ENCODE measurements at regions not wholly inside any gene's neighbourhood (a gene's known extent, or its start where the extent isn't known, plus 50 kb on each side); places are given as distances from the start of the nearest gene placed in this dataset.

DNA sequence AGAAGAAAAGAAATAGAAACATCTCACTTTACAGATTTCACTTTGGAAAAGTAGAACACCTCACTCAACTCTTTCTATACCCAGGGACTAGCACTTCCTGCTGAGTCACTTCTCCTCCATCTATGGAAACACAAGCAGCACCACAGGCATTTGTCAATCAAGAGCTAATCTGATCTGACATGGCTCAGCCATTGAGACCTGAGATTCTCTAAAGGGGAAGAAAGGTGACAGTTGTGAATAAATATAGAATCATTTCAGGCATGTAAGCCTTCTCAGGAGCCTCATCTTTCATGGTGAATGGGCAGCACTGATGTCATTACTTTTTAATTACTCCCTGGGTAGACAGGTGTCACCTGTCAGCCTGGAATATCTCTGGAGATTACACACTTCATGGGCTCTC, 559.8 kb downstream of the HINT1 start:
- TF ChIP-seq, protein P1, sequence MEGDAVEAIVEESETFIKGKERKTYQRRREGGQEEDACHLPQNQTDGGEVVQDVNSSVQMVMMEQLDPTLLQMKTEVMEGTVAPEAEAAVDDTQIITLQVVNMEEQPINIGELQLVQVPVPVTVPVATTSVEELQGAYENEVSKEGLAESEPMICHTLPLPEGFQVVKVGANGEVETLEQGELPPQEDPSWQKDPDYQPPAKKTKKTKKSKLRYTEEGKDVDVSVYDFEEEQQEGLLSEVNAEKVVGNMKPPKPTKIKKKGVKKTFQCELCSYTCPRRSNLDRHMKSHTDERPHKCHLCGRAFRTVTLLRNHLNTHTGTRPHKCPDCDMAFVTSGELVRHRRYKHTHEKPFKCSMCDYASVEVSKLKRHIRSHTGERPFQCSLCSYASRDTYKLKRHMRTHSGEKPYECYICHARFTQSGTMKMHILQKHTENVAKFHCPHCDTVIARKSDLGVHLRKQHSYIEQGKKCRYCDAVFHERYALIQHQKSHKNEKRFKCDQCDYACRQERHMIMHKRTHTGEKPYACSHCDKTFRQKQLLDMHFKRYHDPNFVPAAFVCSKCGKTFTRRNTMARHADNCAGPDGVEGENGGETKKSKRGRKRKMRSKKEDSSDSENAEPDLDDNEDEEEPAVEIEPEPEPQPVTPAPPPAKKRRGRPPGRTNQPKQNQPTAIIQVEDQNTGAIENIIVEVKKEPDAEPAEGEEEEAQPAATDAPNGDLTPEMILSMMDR (IDR thresholded peaks at IDR 0.05 in 2 of 3, conservative IDR thresholded peaks at IDR 0.05 in 1 of 3; ENCODE audit: borderline replicate concordance in 1 of 3, insufficient read depth in 1 of 3, low read depth in 2 of 3, low read length in 2 of 3), result no peak
- TF ChIP-seq YY1 (IDR thresholded peaks at IDR 0.05; ENCODE audit: extremely low read depth, insufficient replicate concordance, low read depth, low read length), result no peak
- TF ChIP-seq, protein P2, sequence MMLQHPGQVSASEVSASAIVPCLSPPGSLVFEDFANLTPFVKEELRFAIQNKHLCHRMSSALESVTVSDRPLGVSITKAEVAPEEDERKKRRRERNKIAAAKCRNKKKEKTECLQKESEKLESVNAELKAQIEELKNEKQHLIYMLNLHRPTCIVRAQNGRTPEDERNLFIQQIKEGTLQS (IDR thresholded peaks at IDR 0.05), result no peak
- TF ChIP-seq, protein P3, sequence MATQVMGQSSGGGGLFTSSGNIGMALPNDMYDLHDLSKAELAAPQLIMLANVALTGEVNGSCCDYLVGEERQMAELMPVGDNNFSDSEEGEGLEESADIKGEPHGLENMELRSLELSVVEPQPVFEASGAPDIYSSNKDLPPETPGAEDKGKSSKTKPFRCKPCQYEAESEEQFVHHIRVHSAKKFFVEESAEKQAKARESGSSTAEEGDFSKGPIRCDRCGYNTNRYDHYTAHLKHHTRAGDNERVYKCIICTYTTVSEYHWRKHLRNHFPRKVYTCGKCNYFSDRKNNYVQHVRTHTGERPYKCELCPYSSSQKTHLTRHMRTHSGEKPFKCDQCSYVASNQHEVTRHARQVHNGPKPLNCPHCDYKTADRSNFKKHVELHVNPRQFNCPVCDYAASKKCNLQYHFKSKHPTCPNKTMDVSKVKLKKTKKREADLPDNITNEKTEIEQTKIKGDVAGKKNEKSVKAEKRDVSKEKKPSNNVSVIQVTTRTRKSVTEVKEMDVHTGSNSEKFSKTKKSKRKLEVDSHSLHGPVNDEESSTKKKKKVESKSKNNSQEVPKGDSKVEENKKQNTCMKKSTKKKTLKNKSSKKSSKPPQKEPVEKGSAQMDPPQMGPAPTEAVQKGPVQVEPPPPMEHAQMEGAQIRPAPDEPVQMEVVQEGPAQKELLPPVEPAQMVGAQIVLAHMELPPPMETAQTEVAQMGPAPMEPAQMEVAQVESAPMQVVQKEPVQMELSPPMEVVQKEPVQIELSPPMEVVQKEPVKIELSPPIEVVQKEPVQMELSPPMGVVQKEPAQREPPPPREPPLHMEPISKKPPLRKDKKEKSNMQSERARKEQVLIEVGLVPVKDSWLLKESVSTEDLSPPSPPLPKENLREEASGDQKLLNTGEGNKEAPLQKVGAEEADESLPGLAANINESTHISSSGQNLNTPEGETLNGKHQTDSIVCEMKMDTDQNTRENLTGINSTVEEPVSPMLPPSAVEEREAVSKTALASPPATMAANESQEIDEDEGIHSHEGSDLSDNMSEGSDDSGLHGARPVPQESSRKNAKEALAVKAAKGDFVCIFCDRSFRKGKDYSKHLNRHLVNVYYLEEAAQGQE (IDR thresholded peaks at IDR 0.05; ENCODE audit: low read depth), result no peak
- no peak for TF ChIP-seq POLR2A (IDR thresholded peaks at IDR 0.05; ENCODE audit: borderline replicate concordance, extremely low read depth, insufficient read depth, insufficient read length)
- TF ChIP-seq SP1 (IDR thresholded peaks at IDR 0.05; ENCODE audit: low read depth), result no peak
- TF ChIP-seq FOSL1 (IDR thresholded peaks at IDR 0.05; ENCODE audit: low read depth), result 0 out of 2 replicates have a peak, but pooled peaks have one; percentile 22
- TF ChIP-seq EGR1 (IDR thresholded peaks at IDR 0.05; ENCODE audit: low read depth), result no peak
- TF ChIP-seq POLR2AphosphoS5 (IDR thresholded peaks at IDR 0.05; ENCODE audit: low read depth, low read length), result no peak
- TF ChIP-seq SRF (IDR thresholded peaks at IDR 0.05; ENCODE audit: low read depth), result no peak
- 0 out of 2 replicates have a peak, but pooled peaks have one; percentile 19 for TF ChIP-seq JUND (IDR thresholded peaks at IDR 0.05)
- no peak for TF ChIP-seq EZH2 (IDR thresholded peaks at IDR 0.05)

Data from HCT116 (cell line).